ENCODE measurements at regions not wholly inside any gene's neighbourhood (a gene's known extent, or its start where the extent isn't known, plus 50 kb on each side); places are given as distances from the start of the nearest gene placed in this dataset.

GRCh38 chr2:155701721-155702120 lies 630.8 kb downstream of the NR4A2 start:
- POLR2A ChIA-PET, result no interaction called here
- DNase-seq (ENCODE audit: extremely low spot score), result no peak
- CTCF ChIA-PET, result no interaction called here
- TF ChIP-seq LEF1 (IDR thresholded peaks at IDR 0.05; ENCODE audit: borderline replicate concordance), result no peak
- TF ChIP-seq SP1 (IDR thresholded peaks at IDR 0.05), result no peak
- no peak for TF ChIP-seq ZNF384 (IDR thresholded peaks at IDR 0.05)
- TF ChIP-seq ARNT (IDR thresholded peaks at IDR 0.05), result no peak
- no peak for TF ChIP-seq TARDBP (IDR thresholded peaks at IDR 0.05)
- TF ChIP-seq, protein P1, sequence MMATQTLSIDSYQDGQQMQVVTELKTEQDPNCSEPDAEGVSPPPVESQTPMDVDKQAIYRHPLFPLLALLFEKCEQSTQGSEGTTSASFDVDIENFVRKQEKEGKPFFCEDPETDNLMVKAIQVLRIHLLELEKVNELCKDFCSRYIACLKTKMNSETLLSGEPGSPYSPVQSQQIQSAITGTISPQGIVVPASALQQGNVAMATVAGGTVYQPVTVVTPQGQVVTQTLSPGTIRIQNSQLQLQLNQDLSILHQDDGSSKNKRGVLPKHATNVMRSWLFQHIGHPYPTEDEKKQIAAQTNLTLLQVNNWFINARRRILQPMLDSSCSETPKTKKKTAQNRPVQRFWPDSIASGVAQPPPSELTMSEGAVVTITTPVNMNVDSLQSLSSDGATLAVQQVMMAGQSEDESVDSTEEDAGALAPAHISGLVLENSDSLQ (IDR thresholded peaks at IDR 0.05), result no peak
- no peak for TF ChIP-seq NFRKB (IDR thresholded peaks at IDR 0.05)
- no peak for TF ChIP-seq FOXA1 (IDR thresholded peaks at IDR 0.05)
- no peak for TF ChIP-seq SUZ12 (IDR thresholded peaks at IDR 0.05)
- TF ChIP-seq HDGF (IDR thresholded peaks at IDR 0.05; ENCODE audit: borderline replicate concordance), result no peak
- no peak for TF ChIP-seq BHLHE40 (IDR thresholded peaks at IDR 0.05; ENCODE audit: borderline replicate concordance)
- TF ChIP-seq FOXM1 (IDR thresholded peaks at IDR 0.05; ENCODE audit: borderline replicate concordance), result no peak
- no peak for TF ChIP-seq FOXK2 (IDR thresholded peaks at IDR 0.05)
- no peak for TF ChIP-seq ELF4 (IDR thresholded peaks at IDR 0.05)
- TF ChIP-seq CTBP1 (IDR thresholded peaks at IDR 0.05; ENCODE audit: borderline replicate concordance), result no peak
- no peak for TF ChIP-seq L3MBTL2 (conservative IDR thresholded peaks at IDR 0.05)

- ChIA-PET CTCF (no interaction called here), POLR2A (no interaction called here)
- TF ChIP-seq ELF4 (IDR thresholded peaks at IDR 0.05), result no peak
- TF ChIP-seq ZNF384 (IDR thresholded peaks at IDR 0.05), result no peak
- TF ChIP-seq HDGF (IDR thresholded peaks at IDR 0.05; ENCODE audit: borderline replicate concordance), result no peak
- TF ChIP-seq FOXA1 (IDR thresholded peaks at IDR 0.05), result no peak
- no peak for TF ChIP-seq TARDBP (IDR thresholded peaks at IDR 0.05)
- TF ChIP-seq NFRKB (IDR thresholded peaks at IDR 0.05), result no peak
- TF ChIP-seq FOXM1 (IDR thresholded peaks at IDR 0.05; ENCODE audit: borderline replicate concordance), result no peak
- TF ChIP-seq SUZ12 (IDR thresholded peaks at IDR 0.05), result no peak
- TF ChIP-seq, protein P1 (IDR thresholded peaks at IDR 0.05), result no peak
- no peak for TF ChIP-seq FOXK2 (IDR thresholded peaks at IDR 0.05)
- TF ChIP-seq SP1 (IDR thresholded peaks at IDR 0.05), result no peak
- TF ChIP-seq BHLHE40 (IDR thresholded peaks at IDR 0.05; ENCODE audit: borderline replicate concordance), result no peak
- no peak for TF ChIP-seq ARNT (IDR thresholded peaks at IDR 0.05)
- TF ChIP-seq CTBP1 (IDR thresholded peaks at IDR 0.05; ENCODE audit: borderline replicate concordance), result no peak
- no peak for TF ChIP-seq LEF1 (IDR thresholded peaks at IDR 0.05; ENCODE audit: borderline replicate concordance)
- TF ChIP-seq L3MBTL2 (conservative IDR thresholded peaks at IDR 0.05), result no peak
- no peak for DNase-seq (ENCODE audit: extremely low spot score)
These were observed 636.0 kb downstream of the NR4A2 start for GRCh38 chr2:155696571-155696970.

GRCh38 chr2:155695505-155695904 lies 637.0 kb downstream of the NR4A2 start:
- no peak for TF ChIP-seq FOXK2 (IDR thresholded peaks at IDR 0.05)
- no peak for TF ChIP-seq ZNF384 (IDR thresholded peaks at IDR 0.05)
- no peak for TF ChIP-seq NFRKB (IDR thresholded peaks at IDR 0.05)
- TF ChIP-seq LEF1 (IDR thresholded peaks at IDR 0.05; ENCODE audit: borderline replicate concordance), result no peak
- TF ChIP-seq ARNT (IDR thresholded peaks at IDR 0.05), result no peak
- TF ChIP-seq HDGF (IDR thresholded peaks at IDR 0.05; ENCODE audit: borderline replicate concordance), result no peak
- ChIA-PET CTCF (no interaction called here), POLR2A (no interaction called here)
- DNase-seq (ENCODE audit: extremely low spot score), result no peak

- ChIA-PET CTCF (no interaction called here), POLR2A (no interaction called here)
- DNase-seq (ENCODE audit: extremely low spot score), result no peak
- TF ChIP-seq TARDBP (IDR thresholded peaks at IDR 0.05) (no peak), FOXA1 (IDR thresholded peaks at IDR 0.05) (no peak), ELF4 (IDR thresholded peaks at IDR 0.05) (no peak), SP1 (IDR thresholded peaks at IDR 0.05) (no peak), ZNF384 (IDR thresholded peaks at IDR 0.05) (no peak), HDGF (IDR thresholded peaks at IDR 0.05; ENCODE audit: borderline replicate concordance) (no peak), NFRKB (IDR thresholded peaks at IDR 0.05) (no peak), FOXK2 (IDR thresholded peaks at IDR 0.05) (no peak), ARNT (IDR thresholded peaks at IDR 0.05) (no peak), SUZ12 (IDR thresholded peaks at IDR 0.05) (no peak), BHLHE40 (IDR thresholded peaks at IDR 0.05; ENCODE audit: borderline replicate concordance) (no peak), L3MBTL2 (conservative IDR thresholded peaks at IDR 0.05) (no peak), FOXM1 (IDR thresholded peaks at IDR 0.05; ENCODE audit: borderline replicate concordance) (no peak), LEF1 (IDR thresholded peaks at IDR 0.05; ENCODE audit: borderline replicate concordance) (no peak)
- TF ChIP-seq, protein P1 (IDR thresholded peaks at IDR 0.05), result no peak
These were observed 639.7 kb downstream of the NR4A2 start for GRCh38 chr2:155692856-155693255.

GRCh38 chr2:155692106-155692505 lies 640.4 kb downstream of the NR4A2 start:
- DNase-seq (ENCODE audit: extremely low spot score), result no peak
- no peak for TF ChIP-seq TARDBP (IDR thresholded peaks at IDR 0.05)
- POLR2A ChIA-PET, result no interaction called here
- CTCF ChIA-PET, result no interaction called here

- CTCF ChIA-PET, result no interaction called here
These were observed 641.7 kb downstream of the NR4A2 start for GRCh38 chr2:155690785-155691184.

More at GRCh38 chr2:155690785-155691184, 641.7 kb downstream of the NR4A2 start:
- TF ChIP-seq TARDBP (IDR thresholded peaks at IDR 0.05) (no peak), ELF4 (IDR thresholded peaks at IDR 0.05) (no peak), L3MBTL2 (conservative IDR thresholded peaks at IDR 0.05) (no peak), NFRKB (IDR thresholded peaks at IDR 0.05) (no peak), ZNF384 (IDR thresholded peaks at IDR 0.05) (no peak), LEF1 (IDR thresholded peaks at IDR 0.05; ENCODE audit: borderline replicate concordance) (no peak), HDGF (IDR thresholded peaks at IDR 0.05; ENCODE audit: borderline replicate concordance) (no peak), BHLHE40 (IDR thresholded peaks at IDR 0.05; ENCODE audit: borderline replicate concordance) (no peak), ARNT (IDR thresholded peaks at IDR 0.05) (no peak), FOXA1 (IDR thresholded peaks at IDR 0.05) (no peak), SP1 (IDR thresholded peaks at IDR 0.05) (no peak), SUZ12 (IDR thresholded peaks at IDR 0.05) (no peak), FOXK2 (IDR thresholded peaks at IDR 0.05) (no peak), CTBP1 (IDR thresholded peaks at IDR 0.05; ENCODE audit: borderline replicate concordance) (no peak), FOXM1 (IDR thresholded peaks at IDR 0.05; ENCODE audit: borderline replicate concordance) (no peak)
- TF ChIP-seq, protein P1 (IDR thresholded peaks at IDR 0.05), result no peak
- POLR2A ChIA-PET, result no interaction called here
- no peak for DNase-seq (ENCODE audit: extremely low spot score)
